Coronary artery (tissue), 2 donors: ENCODE measurements at regions not wholly inside any gene's neighbourhood (a gene's known extent, or its start where the extent isn't known, plus 50 kb on each side); places are given as distances from the start of the nearest gene placed in this dataset.

ENCODE experiments used
- DNase-seq: peaks from one replicate; pipeline ENCODE4 v3.0.0-alpha.2; 2017; ENCODE audit warnings: low spot score
- H3K27ac ChIP-seq, 2 donors: fragments of 200-600 bp; sonication (generic); one replicate each; pipeline ENCODE4 v1.5.1; 2016 to 2019
- H3K4me3 ChIP-seq: fragments of 200-600 bp; sonication (generic); 2 replicates; pipeline ENCODE4 v1.5.1; 2016; ENCODE audit warnings: mild to moderate bottlenecking, moderate library complexity
- TF ChIP-seq, protein P1 (sequence below): fragments of 200-600 bp; sonication (generic); IDR thresholded peaks from one replicate; pipeline ENCODE4 v1.5.1; 2019; ENCODE audit warnings: antibody characterized with exemption

DNA sequence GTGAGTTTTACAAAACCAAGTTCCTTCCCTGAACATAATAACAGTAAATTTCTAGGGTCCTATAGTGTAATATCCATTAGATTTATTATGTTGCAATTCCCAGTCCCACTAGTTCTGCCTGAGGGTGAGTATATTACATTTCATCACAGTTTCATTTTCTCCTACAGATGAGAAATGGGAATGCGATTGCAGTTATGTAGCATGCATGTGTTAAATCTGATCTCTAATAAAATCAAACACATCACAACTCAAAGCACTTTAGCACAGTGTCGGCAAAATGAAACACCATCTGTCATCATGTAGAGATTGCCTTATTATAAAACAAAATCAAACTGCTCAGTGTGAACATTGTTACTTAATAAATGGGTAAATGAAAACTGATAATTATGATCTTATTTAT lies 180.5 kb upstream of the TOX3 start:
- H3K27ac ChIP-seq, result no peak overlapping the region
- no peak for DNase-seq
- TF ChIP-seq, protein P1, sequence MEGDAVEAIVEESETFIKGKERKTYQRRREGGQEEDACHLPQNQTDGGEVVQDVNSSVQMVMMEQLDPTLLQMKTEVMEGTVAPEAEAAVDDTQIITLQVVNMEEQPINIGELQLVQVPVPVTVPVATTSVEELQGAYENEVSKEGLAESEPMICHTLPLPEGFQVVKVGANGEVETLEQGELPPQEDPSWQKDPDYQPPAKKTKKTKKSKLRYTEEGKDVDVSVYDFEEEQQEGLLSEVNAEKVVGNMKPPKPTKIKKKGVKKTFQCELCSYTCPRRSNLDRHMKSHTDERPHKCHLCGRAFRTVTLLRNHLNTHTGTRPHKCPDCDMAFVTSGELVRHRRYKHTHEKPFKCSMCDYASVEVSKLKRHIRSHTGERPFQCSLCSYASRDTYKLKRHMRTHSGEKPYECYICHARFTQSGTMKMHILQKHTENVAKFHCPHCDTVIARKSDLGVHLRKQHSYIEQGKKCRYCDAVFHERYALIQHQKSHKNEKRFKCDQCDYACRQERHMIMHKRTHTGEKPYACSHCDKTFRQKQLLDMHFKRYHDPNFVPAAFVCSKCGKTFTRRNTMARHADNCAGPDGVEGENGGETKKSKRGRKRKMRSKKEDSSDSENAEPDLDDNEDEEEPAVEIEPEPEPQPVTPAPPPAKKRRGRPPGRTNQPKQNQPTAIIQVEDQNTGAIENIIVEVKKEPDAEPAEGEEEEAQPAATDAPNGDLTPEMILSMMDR, result no peak
- H3K4me3 ChIP-seq, result no peak overlapping the region

DNA sequence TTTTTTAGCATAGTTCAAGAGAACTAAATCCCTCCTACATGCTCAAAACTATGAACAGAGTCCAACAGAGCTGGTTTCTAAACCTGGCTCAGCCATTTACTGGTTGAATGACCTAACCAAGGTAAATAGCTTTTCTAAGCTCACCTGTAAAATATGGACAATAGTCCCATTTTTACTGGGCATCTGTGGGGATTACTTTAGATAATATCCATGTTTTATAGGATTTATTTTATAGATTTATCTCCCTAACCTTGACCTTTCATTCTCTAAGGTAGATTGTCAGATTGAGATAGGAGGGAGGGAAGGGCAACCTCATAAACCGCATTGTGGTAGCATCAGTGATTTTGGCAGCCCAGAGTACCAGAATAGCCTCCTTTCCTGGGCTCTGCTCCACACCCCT lies 178.5 kb upstream of the TOX3 start:
- TF ChIP-seq, protein P1, result no peak
- Histone ChIP-seq H3K27ac (no peak overlapping the region), H3K4me3 (no peak overlapping the region)
- no peak for DNase-seq

DNA sequence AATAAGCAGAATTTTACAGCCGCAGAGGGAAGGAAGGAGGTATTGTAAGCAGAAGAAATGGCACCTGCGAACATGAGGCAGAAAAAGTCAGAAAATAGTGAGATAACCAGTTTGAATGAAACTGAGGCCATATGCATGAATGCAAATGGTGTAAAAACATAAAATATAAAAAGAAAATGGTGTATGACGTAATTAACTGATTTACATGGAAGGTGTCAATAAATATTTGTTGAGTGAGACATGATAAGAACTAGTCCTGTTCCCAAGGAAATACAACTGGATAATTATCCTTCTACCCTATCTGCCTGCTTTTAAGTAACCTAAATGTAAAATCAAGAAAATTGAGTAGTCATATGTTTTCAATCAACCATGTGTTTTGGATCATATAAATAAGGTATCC lies 178.1 kb upstream of the TOX3 start:
- DNase-seq, result no peak
- no peak overlapping the region for H3K27ac ChIP-seq

DNA sequence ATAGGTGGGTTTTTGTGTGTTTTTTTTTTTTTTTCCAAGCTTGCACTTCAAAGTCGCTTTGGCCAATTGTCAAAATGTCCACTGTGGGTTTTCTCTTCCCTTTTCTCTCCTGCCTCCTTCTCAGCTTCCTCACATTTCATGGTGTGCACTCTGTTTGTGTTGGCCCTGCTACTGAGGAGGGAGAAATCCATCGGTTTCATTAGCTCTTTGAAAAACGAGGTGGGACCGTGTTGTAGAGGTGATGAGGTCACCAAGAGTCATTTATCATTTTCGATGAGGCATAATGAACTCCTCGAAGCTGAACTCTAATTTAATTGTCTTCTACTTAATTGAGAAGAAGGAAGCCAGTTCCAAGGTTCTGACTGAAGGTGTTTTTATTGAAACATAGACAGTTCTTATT lies 174.4 kb upstream of the TOX3 start:
- TF ChIP-seq, protein P1, result no peak
- Histone ChIP-seq H3K4me3 (no peak overlapping the region), H3K27ac (no peak overlapping the region)
- no peak for DNase-seq

More for the DNA sequence above, 178.1 kb upstream of the TOX3 start:
- H3K4me3 ChIP-seq, result no peak overlapping the region
- TF ChIP-seq, protein P1, result no peak

DNA sequence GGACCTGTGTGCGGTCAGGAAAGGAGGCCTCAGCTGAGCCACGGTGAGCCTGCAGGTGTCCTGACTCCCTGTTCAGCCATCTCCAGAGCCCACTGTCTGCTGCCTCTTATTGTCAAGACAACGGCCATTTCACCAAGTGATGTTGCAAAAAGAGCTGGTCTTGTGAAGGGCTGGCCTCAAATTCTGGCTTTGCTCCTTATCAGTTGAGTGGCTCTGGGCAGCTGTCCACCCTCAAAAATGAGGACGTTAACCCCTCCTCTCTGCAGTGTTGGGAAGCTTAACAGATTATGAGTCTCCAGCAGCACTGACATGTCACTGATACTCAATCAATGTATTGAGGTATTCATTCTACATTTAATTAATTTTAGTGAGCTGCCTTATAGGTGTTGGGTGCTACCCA lies 171.1 kb upstream of the TOX3 start:
- no peak for DNase-seq
- Histone ChIP-seq H3K27ac (no peak overlapping the region), H3K4me3 (no peak overlapping the region)
- TF ChIP-seq, protein P1, result no peak

DNA sequence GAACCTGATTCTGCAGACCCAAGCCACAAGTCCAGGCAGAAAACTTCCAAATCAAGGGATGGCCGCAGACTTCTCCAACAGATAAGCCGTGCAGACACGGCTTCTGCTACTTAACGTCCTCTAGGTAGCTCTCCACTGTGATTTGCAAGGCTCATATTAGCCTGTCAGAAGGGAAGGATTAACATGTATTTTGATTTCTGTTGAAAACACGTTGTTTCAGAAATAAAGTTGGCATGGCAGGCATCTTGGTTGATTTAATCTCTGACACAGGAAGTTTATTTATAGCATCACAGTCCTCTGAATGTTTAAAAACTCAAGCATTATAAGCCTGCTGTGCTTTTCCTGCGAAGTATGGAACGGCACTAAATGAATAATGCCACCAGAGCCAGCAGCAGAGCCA lies 166.8 kb upstream of the TOX3 start:
- H3K27ac ChIP-seq, result no peak overlapping the region
- TF ChIP-seq, protein P1, result no peak
- DNase-seq, result no peak
- no peak overlapping the region for H3K4me3 ChIP-seq

DNA sequence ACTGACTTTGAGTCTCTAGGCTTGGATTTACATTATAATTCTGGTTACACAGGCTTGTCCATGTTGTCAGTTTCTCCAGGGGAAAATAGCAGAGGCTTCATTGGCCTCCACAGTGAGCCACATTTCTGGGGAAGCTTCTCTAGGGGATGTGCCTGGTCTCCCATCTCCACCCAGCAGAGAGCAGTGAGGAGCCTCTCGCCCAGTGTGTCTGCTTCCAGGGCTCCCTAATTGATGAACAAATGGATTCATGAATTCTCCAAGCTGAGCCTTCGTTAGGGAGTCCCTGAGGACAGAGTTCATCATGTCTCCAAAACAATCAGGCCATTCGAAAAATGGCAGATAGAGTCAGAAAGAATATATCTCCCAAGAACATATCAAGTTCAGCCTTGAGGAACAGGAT lies 162.4 kb upstream of the TOX3 start:
- DNase-seq, result no peak
- Histone ChIP-seq H3K27ac (no peak overlapping the region), H3K4me3 (no peak overlapping the region)
- TF ChIP-seq, protein P1, result no peak
